ENCODE measurements at regions not wholly inside any gene's neighbourhood (a gene's known extent, or its start where the extent isn't known, plus 50 kb on each side); places are given as distances from the start of the nearest gene placed in this dataset.
"Not testable (repeated sequence)": the region's sequence is repeated elsewhere in the genome, so short reads cannot be mapped to it uniquely, and the experiment has no call there.

GRCh38 chr3:5488771-5489170 lies 301.3 kb downstream of the EDEM1 start:
- no peak for DNase-seq

DNA sequence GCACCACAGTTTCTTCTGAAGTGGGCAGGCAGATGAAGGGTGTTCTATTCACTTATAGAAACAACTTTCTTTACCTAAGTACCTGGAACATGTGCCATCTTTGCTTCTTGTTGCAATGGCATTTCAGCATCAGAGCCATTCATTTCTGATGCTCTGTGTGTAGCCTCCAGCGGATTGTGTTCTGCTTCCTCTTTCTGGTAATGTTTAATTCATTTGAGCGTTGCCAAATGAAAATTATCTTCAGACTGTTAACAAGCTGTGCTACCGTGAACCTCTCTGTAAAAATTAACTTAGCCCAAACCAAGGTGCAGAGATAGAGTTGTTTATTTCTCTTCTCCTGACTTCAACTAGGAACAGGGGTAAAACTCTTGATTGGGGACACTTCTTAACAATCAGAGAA lies 302.0 kb downstream of the EDEM1 start:
- DNase-seq: no peak

DNA sequence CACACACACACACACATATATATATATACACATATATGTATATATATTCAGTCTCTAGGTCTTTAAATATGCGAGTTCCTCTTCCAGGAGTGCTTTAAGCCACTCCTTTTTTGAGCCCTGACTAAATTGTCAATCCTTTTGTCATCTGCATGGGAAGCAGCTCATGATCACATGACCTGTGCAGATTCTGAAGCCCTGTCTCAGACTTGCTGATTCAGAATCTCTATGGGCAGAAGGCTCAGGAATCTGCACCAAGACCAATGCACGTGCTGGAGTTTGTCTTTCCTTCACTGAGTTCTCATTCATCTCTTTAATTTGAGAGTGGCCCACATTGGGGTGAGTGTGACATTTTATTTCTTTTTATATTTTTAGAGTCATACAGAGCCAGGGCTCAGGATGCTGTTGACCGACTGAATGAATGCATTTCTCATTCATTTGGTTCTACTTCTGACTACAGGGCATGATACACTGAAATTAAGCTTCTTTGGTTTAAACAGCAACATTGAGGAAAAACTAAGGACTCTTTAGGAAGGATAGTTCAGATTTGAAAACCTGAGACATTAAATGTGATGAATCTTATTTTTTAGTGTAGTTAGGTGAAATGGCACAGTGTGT lies 307.5 kb downstream of the EDEM1 start:
- DNase-seq: no peak

GRCh38 chr3:5497497-5497896 lies 310.0 kb downstream of the EDEM1 start:
- no peak for DNase-seq

DNA sequence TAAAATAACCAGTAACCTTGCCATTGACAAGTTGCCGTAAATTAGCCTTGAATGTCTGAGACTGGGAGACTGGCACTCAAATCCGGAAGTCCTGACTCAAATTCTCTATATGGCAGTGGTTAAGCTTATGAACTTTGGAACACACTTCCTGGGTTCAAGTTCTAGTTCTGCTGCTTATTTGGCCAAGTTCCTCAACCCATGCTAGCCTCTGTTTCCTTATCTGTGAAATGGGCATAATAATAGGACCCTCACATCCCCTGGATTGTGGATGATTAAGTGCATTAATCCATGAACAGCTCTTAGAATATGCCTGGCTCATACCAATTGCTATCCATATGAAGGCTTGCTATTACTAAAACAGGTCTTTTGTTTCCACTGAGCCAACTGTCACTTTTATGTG lies 311.5 kb downstream of the EDEM1 start:
- no peak for DNase-seq

GRCh38 chr3:5499404-5499803 lies 311.9 kb downstream of the EDEM1 start:
- DNase-seq: no peak

GRCh38 chr3:5503136-5503535 lies 315.6 kb downstream of the EDEM1 start:
- no peak for DNase-seq

DNA sequence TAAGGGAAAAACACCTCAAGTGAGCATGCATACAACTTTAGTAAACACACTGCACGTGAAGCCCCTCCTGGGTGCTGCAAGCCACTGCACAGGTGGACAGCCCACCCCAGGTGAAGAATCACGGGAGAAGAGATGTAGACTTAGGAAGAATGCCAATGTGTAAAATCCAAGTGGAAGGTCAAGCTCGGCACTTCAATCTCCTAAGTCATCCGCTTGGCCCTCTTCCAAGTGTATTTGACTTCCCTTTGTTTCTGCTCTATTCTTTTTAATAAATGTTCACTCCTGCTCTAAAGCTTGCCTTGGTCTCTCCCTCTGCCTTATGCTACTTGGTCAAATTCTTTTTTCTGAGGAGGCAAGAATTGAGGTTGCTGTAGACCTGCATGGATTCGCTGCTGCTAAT lies 316.6 kb downstream of the EDEM1 start:
- DNase-seq: no peak

DNA sequence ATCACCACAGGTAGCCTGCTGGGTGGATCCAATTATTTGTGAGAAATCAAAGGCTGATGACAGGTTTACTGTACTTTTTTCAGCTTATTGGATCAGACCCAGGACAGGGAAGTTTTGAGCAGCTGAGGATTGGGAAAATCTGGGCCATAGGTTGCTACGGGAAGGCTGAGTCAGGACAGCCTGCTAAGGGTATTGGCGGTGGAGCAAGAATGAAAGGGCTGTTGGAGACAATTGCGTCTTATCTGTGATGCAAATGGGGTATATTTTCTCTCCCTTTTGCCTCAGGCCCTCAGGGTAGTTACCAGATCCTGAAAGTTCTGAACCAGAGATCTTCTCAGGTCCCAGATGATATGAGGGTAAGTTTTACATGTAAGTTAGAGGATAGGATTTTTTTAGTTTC lies 317.7 kb downstream of the EDEM1 start:
- peak; percentile 62 for DNase-seq

DNA sequence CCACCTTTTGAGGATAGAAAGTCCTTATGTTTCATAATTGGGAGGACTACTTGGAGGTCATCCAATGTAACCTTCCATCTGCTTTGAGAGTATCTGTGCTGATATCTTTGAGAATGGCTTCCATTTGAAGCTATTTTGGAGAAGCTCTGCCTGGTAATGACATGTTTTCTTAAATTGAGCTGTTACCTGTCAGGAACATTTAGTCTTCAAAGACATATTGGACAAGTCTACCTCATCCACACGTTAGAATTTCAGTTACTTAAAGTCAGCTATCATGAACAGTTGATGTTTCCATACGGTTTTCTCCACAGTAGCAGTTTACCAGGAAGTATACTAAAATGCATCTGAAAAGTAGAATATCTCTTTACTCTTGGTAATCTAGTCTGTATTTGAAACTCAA lies 318.5 kb downstream of the EDEM1 start:
- no peak for DNase-seq

GRCh38 chr3:5508860-5509259 lies 321.4 kb downstream of the EDEM1 start:
- DNase-seq: not testable (repeated sequence)

GRCh38 chr3:5510300-5510699 lies 322.8 kb downstream of the EDEM1 start:
- no peak for DNase-seq

DNA sequence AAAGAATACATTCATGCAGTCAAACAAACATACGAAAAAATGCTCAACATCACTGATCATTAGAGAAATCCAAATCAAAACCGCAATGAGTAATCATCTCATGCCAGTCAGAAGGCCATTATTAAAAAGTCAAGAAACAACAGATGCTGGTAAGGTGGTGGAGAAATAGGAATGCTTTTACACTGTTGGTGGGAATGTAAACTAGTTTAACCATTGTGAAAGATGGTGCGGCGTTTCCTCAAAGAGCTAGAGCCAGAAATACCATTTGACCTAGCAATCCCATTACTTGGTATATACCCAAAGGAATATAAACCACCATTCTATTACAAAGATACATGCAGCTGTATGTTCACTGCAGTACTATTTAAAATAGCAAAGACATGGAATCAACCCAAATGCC lies 330.4 kb downstream of the EDEM1 start:
- no peak for DNase-seq

GRCh38 chr3:5520237-5520636 lies 332.7 kb downstream of the EDEM1 start:
- DNase-seq: no peak

- DNase-seq: no peak
These were observed 335.6 kb downstream of the EDEM1 start for GRCh38 chr3:5523125-5523524.

DNA sequence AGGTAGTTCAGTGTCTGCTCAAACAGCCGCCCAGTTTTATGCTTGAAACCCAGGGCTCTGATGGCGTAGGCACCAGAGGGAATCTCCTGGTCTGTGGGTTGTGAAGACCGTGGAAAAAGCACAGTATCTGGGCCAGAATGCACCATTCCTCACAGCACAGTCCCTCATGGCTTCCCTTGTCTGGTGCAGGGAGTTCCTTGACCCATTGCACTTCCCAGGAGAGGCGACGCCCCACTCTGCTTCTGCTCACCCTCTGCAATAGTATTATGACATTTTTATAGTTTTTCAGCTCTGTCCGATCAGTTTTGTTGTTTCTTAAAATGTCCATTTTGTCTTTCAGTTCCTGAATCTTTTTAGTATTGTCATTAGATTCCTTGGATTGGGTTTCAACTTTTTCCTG lies 343.5 kb downstream of the EDEM1 start:
- no peak for DNase-seq

DNA sequence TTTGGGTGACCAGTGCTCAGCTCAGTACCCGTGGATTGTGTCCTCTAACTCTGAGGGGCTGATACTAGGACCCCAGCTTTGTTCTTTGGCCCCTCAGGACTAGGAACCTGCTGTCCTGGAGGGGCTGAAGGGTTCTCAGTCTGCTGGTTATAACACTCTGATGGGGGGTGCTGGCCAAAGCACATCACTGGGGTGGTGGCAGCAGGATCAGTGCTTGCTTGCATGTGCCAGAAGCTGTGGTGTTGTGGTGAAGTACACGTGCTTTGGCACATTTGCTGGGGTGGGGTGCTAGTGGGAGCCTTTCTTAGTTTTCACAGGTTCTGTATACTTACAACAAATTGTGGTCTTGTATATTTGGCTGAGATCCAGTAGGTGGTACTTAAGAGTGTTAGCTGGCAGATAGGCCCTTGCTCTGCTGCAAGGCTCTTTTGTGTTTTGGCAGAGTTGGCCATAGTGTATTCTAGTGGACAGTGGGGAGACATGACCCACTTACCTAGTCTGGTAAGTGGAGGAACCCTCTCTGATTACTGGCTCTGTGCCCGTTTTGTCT lies 344.3 kb downstream of the EDEM1 start:
- no peak for DNase-seq

DNA sequence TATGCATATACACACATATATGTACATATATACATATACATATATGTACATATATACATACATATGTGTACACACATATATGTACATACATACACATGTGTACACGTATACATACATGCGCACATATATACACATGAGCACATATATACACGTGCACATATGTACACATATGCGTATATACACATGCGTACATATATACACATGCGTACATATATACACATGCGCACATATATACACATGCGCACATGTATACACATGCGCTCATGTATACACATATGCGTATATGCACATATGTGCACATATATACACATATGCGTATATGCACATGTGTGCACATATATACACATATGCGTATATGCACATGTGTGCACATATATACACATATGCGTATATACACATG lies 353.0 kb downstream of the EDEM1 start:
- no peak for DNase-seq

GRCh38 chr3:5542472-5542871 lies 355.0 kb downstream of the EDEM1 start:
- DNase-seq: no peak

DNA sequence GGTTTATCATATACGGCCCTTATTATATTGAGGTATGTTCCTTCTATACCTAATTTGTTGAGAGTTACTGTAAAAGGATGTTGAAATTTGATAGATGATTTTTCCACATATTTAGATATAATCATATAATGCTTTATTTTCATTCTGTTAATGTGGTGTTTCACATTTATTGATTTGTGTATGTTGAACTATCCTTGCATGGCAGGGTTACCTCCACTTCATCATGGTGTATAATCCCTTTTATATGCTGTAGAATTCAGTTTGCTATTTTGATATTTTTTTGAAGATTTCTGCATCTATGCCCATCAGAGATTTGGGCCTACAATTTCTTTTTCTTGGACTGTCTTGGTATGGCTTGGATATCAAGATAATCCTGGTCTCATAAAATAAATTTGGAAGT lies 355.5 kb downstream of the EDEM1 start:
- DNase-seq: no peak

- no peak for DNase-seq
These were observed 358.2 kb downstream of the EDEM1 start for GRCh38 chr3:5545719-5546118.

DNA sequence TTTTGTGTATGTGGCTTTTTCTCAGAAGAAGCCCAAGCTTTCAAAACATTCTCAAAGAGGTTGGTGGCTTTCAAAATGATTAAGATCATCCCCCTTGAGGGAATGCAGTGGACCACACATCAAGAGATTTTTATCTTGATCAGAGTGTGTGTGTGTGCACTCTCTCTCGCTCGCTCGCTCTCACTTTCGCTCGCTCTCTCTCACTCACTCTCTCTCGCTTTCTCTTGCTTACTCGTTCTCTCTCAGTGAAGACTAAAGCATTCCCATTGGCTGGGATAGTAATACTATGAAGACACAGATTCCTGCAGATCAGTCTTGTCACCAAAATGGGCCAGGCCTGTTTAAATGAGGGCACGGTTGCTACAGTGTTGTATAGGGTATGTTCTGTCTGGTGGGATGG lies 365.7 kb downstream of the EDEM1 start:
- no peak for DNase-seq

DNA sequence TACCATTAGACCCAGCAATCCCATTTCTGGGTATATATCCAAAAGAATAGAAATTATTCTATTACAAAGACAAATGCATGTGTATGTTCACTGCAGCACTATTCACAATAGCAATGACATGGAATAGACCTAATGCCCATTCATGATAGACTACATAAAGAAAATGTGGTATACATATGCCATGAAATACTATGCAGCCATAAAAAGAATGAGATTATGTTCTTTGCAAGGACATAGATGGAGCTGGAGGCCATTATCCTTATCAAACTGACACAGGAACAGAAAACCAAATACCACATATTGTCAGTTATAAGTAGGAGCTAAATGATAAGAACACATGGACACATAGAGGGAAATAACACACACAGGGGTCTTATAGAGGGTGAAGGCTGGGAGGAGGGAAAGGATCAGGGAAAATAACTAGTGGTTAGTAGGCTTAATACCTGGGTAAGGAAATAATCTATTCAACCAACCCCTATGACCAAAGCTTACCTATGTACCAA lies 366.8 kb downstream of the EDEM1 start:
- no peak for DNase-seq

DNA sequence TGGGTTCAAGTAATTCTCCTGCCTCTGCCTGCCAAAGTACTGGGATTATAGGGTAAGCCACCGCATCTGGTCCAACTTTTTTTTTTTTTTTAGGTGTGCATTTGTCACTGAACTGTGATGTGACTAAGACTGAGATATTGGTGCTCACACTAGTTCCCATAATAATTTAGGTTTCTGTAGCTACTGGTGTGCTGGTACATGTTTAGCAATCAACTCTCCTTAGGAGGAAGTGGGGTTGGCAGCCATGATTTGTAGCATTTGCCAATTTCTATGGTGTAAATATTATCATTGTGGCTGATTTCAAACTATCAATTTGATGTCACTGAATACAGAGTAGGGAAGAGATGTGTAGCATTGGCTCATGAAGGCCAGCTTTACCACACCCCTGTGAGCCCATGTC lies 372.7 kb downstream of the EDEM1 start:
- no peak for DNase-seq
